CD14-positive monocyte (primary cell): ENCODE measurements at regions not wholly inside any gene's neighbourhood (a gene's known extent, or its start where the extent isn't known, plus 50 kb on each side); places are given as distances from the start of the nearest gene placed in this dataset.

ENCODE experiments used
- DNase-seq, 3 donors: peaks; one replicate each; pipeline ENCODE4 v3.0.0-alpha.2; 2011 to 2022
- H2AFZ ChIP-seq: 2 replicates; pipeline ENCODE4 v1.6.0; 2012; ENCODE audit warnings: mild to moderate bottlenecking, low read depth, low read length, inconsistent platforms; ENCODE audit not compliant: insufficient read depth, poor library complexity, severe bottlenecking
- H3K27ac ChIP-seq, 2 donors: 1 replicate in 1 of 2; 2 replicates in 1 of 2; pipeline ENCODE4 v1.5.1; 2012 to 2013; ENCODE audit warnings: low read length in 2 of 2, control low read depth in 1 of 2, inconsistent platforms in 1 of 2, low read depth in 1 of 2, mild to moderate bottlenecking in 1 of 2
- H3K27me3 ChIP-seq, 2 donors: one replicate each; pipeline versions ENCODE4 v1.6.0 to v1.6.1; 2011 to 2013; ENCODE audit warnings: low read length in 2 of 2; ENCODE audit not compliant: control insufficient read depth in 2 of 2, insufficient read depth in 2 of 2
- H3K36me3 ChIP-seq, 2 donors: replicated peaks in 1 of 2; 1 replicate in 1 of 2; 2 replicates in 1 of 2; pipeline versions ENCODE4 v1.5.1 to v1.6.1; 2012 to 2013; ENCODE audit warnings: low read length in 2 of 2, control low read depth in 1 of 2, inconsistent platforms in 1 of 2, mild to moderate bottlenecking in 1 of 2; ENCODE audit not compliant: insufficient read depth in 2 of 2, control insufficient read depth in 1 of 2
- H3K4me1 ChIP-seq, 2 donors: 1 replicate in 1 of 2; 2 replicates in 1 of 2; pipeline versions ENCODE4 v1.5.1 to v1.6.1; 2012 to 2013; ENCODE audit warnings: low read length in 2 of 2, control low read depth in 1 of 2, inconsistent platforms in 1 of 2, mild to moderate bottlenecking in 1 of 2, moderate library complexity in 1 of 2; ENCODE audit not compliant: insufficient read depth in 2 of 2, control insufficient read depth in 1 of 2
- H3K4me2 ChIP-seq: replicated peaks from 2 replicates; pipeline ENCODE3; 2012; ENCODE audit warnings: low read length, moderate library complexity, mild to moderate bottlenecking; ENCODE audit not compliant: poor library complexity, severe bottlenecking; ENCODE audit errors: extremely low read depth
- H3K4me3 ChIP-seq, 3 experiments: fragments of 200-600 bp in 1 of 3; sonication (generic) in 1 of 3; replicated peaks in 1 of 3; 1 replicate in 2 of 3; 2 replicates in 1 of 3; pipeline ENCODE4 v1.5.1; 2011 to 2013; ENCODE audit warnings: low read length in 3 of 3, mild to moderate bottlenecking in 3 of 3, control low read depth in 2 of 3, low read depth in 2 of 3, inconsistent platforms in 1 of 3, moderate library complexity in 1 of 3
- H3K79me2 ChIP-seq: 2 replicates; pipeline ENCODE4 v1.6.0; 2012; ENCODE audit warnings: mild to moderate bottlenecking, control low read depth, inconsistent platforms, low read length, moderate library complexity; ENCODE audit not compliant: insufficient read depth
- H3K9ac ChIP-seq: 2 replicates; pipeline ENCODE4 v1.6.0; 2017; ENCODE audit warnings: low read length, mild to moderate bottlenecking; ENCODE audit not compliant: insufficient read depth, poor library complexity, severe bottlenecking
- H3K9me3 ChIP-seq, 2 donors: replicated peaks in 1 of 2; 1 replicate in 1 of 2; 2 replicates in 1 of 2; pipeline versions ENCODE4 v1.5.1 to v1.6.1; 2012 to 2013; ENCODE audit warnings: low read length in 2 of 2, control low read depth in 1 of 2; ENCODE audit not compliant: control insufficient read depth in 1 of 2, insufficient read depth in 1 of 2
- H4K20me1 ChIP-seq: 2 replicates; pipeline ENCODE4 v1.6.0; 2012; ENCODE audit warnings: mild to moderate bottlenecking, low read length, control low read depth, moderate library complexity; ENCODE audit not compliant: insufficient read depth
- H3K27ac Mint-ChIP-seq, 7 donors: one replicate each; pipeline ENCODE4 v1.8.0; 2020; ENCODE audit warnings: mild to moderate bottlenecking in 7 of 7, mixed read lengths in 7 of 7, moderate library complexity in 6 of 7, inconsistent platforms in 2 of 7
- H3K27me3 Mint-ChIP-seq, 3 donors: one replicate each; pipeline ENCODE4 v1.8.0; 2021 to 2022; ENCODE audit warnings: low read depth in 3 of 3, mild to moderate bottlenecking in 3 of 3, mixed read lengths in 3 of 3, moderate library complexity in 3 of 3, inconsistent platforms in 1 of 3
- H3K36me3 Mint-ChIP-seq, 2 donors: one replicate each; pipeline ENCODE4 v1.8.0; 2020; ENCODE audit warnings: mixed read lengths in 2 of 2, inconsistent platforms in 1 of 2, mild to moderate bottlenecking in 1 of 2
- H3K4me1 Mint-ChIP-seq: one replicate; pipeline ENCODE4 v1.8.0; 2020; ENCODE audit warnings: mild to moderate bottlenecking, mixed read lengths
- H3K4me3 Mint-ChIP-seq, 2 donors: one replicate each; pipeline ENCODE4 v1.8.0; 2020; ENCODE audit warnings: mild to moderate bottlenecking in 2 of 2, mixed read lengths in 2 of 2, moderate library complexity in 1 of 2
- H3K9me3 Mint-ChIP-seq, 7 donors: one replicate each; pipeline ENCODE4 v1.8.0; 2020 to 2022; ENCODE audit warnings: mixed read lengths in 7 of 7, mild to moderate bottlenecking in 6 of 7, moderate library complexity in 6 of 7, inconsistent platforms in 2 of 7
- WGBS: methylation state at CpG from one replicate; pipeline ENCODE4 v1.1.5; 2013; ENCODE audit warnings: missing lambda C conversion rate; ENCODE audit not compliant: insufficient coverage; 5-methylcytosine and 5-hydroxymethylcytosine counted together
- intact Hi-C, 2 donors: fragments of 100-400 bp; cut with micrococcal nuclease; formaldehyde crosslinking; loops; one replicate each; pipeline versions ENCODE4 v1.15.0 to v1.15.1; 2023
- TF ChIP-seq, protein P1 (sequence below): fragments of 200-600 bp; IDR thresholded peaks from one replicate; pipeline ENCODE4 v1.8.0; 2022; ENCODE audit warnings: antibody characterized with exemption, mild to moderate bottlenecking

DNA sequence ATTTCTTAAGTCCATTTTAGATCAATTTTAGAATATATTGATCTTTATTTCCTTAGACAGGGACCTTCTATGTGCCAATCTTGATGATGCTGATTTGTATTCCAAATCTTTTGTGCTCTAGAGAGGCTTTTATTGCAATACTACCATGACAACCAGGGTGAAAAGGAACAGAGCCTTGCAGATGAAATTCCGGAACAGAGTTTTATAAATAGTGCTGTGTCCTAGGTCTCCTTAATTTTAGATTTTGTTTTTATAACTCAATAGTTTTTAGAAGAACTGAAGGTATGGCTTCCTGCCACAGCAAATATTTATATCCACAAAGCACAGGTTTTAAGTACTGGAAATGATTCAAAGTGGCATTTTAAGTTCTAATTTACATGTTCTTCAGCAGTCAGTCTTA lies 160.2 kb downstream of the PMAIP1 start:
- intact Hi-C loops, result no loop called here
- DNase-seq, result no peak
- no peaks in the 10 kb centered on the region for H3K79me2 ChIP-seq
- no peak overlapping the region for H3K4me3 Mint-ChIP-seq
- H3K27ac ChIP-seq, result no peak overlapping the region
- no peaks in the 10 kb centered on the region for H3K4me1 Mint-ChIP-seq
- H3K9me3 Mint-ChIP-seq, result peaks cover 0 to 7% (median 1%) of the 10 kb centered on the region in 7 donors
- WGBS, result no CpG with 5 or more reads among the region's 1 CpG
- no peak overlapping the region for H3K4me2 ChIP-seq
- H2AFZ ChIP-seq, result no peak overlapping the region
- H3K27ac Mint-ChIP-seq, result no peak overlapping the region
- TF ChIP-seq, protein P1, sequence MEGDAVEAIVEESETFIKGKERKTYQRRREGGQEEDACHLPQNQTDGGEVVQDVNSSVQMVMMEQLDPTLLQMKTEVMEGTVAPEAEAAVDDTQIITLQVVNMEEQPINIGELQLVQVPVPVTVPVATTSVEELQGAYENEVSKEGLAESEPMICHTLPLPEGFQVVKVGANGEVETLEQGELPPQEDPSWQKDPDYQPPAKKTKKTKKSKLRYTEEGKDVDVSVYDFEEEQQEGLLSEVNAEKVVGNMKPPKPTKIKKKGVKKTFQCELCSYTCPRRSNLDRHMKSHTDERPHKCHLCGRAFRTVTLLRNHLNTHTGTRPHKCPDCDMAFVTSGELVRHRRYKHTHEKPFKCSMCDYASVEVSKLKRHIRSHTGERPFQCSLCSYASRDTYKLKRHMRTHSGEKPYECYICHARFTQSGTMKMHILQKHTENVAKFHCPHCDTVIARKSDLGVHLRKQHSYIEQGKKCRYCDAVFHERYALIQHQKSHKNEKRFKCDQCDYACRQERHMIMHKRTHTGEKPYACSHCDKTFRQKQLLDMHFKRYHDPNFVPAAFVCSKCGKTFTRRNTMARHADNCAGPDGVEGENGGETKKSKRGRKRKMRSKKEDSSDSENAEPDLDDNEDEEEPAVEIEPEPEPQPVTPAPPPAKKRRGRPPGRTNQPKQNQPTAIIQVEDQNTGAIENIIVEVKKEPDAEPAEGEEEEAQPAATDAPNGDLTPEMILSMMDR, result no peak
- H3K27me3 ChIP-seq, result no peaks in the 10 kb centered on the region
- no peaks in the 10 kb centered on the region for H3K9me3 ChIP-seq
- no peaks in the 10 kb centered on the region for H3K4me1 ChIP-seq
- H3K27me3 Mint-ChIP-seq, result peaks cover 0 to 3% (median 2%) of the 10 kb centered on the region in 3 donors
- no peak overlapping the region for H3K9ac ChIP-seq
- H4K20me1 ChIP-seq, result no peaks in the 10 kb centered on the region
- H3K36me3 ChIP-seq, result no peaks in the 10 kb centered on the region
- no peak overlapping the region for H3K4me3 ChIP-seq
- no peaks in the 10 kb centered on the region for H3K36me3 Mint-ChIP-seq

DNA sequence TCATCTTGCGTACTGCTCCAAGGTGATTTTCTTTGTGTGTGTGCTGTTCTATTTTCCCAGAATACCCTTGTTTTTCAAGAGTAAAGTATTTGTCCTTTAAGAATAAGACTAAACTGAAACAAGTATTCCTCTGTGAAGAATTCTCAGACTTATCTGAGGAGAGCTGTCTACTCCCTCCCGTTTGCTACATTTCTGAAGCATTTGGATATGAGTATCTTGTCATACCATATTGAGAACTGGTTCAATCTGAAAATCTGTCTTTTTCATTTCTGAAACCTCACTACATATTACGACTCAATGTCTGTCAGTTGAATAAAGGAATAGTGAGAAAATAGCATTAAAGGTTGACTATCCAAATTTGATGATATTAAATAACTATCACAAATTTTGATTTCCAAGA lies 159.4 kb downstream of the PMAIP1 start:
- DNase-seq, result no peak
- H3K4me1 ChIP-seq, result no peaks in the 10 kb centered on the region
- no peak overlapping the region for H3K27ac ChIP-seq
- no peaks in the 10 kb centered on the region for H3K36me3 ChIP-seq
- no peak overlapping the region for H2AFZ ChIP-seq
- no CpG with 5 or more reads among the region's 3 CpGs for WGBS
- Mint-ChIP-seq H3K27me3 (peaks cover 0 to 3% (median 2%) of the 10 kb centered on the region in 3 donors), H3K4me3 (no peak overlapping the region), H3K27ac (no peak overlapping the region), H3K9me3 (peaks cover 0 to 7% (median 1%) of the 10 kb centered on the region in 7 donors), H3K4me1 (no peaks in the 10 kb centered on the region), H3K36me3 (no peaks in the 10 kb centered on the region)
- H3K4me3 ChIP-seq, result no peak overlapping the region
- no peaks in the 10 kb centered on the region for H3K79me2 ChIP-seq
- H3K27me3 ChIP-seq, result no peaks in the 10 kb centered on the region
- TF ChIP-seq, protein P1, result no peak
- no peaks in the 10 kb centered on the region for H4K20me1 ChIP-seq
- no peaks in the 10 kb centered on the region for H3K9me3 ChIP-seq
- intact Hi-C loops, result no loop called here
- H3K4me2 ChIP-seq, result no peak overlapping the region
- no peak overlapping the region for H3K9ac ChIP-seq
